ENCODE measurements at regions not wholly inside any gene's neighbourhood (a gene's known extent, or its start where the extent isn't known, plus 50 kb on each side); places are given as distances from the start of the nearest gene placed in this dataset.

GRCh38 chr11:42596576-42597145 is 715.1 kb upstream of the API5 start:
- H3K27me3 ChIP-seq (ENCODE audit: control insufficient read depth in 1 of 2, insufficient read depth in 2 of 2, low read length in 2 of 2) = no peaks in the 10 kb centered on the region
- no TSS peak for BruUV-seq (replicated peaks)

GRCh38 chr11:42598341-42598740 is 713.5 kb upstream of the API5 start:
- ATAC-seq (no peak), DNase-seq (ENCODE audit: low spot score) (no peak), FAIRE-seq (no peak)
- BruUV-seq (replicated peaks) = no TSS peak
- Histone ChIP-seq H2AFZ (ENCODE audit: low read length) (no peak overlapping the region), H3K9ac (ENCODE audit: insufficient read depth, low read depth, low read length) (no peak overlapping the region), H3K36me3 (replicated peaks in 1 of 2; ENCODE audit: control insufficient read depth in 1 of 2, insufficient read depth in 2 of 2, low read length in 2 of 2) (no peaks in the 10 kb centered on the region), H3K79me2 (ENCODE audit: insufficient read depth, low read length) (no peaks in the 10 kb centered on the region), H3K4me3 (replicated peaks in 1 of 3; ENCODE audit: insufficient read depth in 1 of 3, low read depth in 2 of 3, low read length in 3 of 3) (no peak overlapping the region), H3K27ac (ENCODE audit: extremely low read length, insufficient read depth, low read length) (no peak overlapping the region), H3K4me1 (ENCODE audit: insufficient read depth, low read length) (no peaks in the 10 kb centered on the region), H3K4me2 (ENCODE audit: low read depth, low read length) (no peak overlapping the region), H3K9me3 (ENCODE audit: low read length) (no peaks in the 10 kb centered on the region), H4K20me1 (ENCODE audit: insufficient read depth, low read length) (no peaks in the 10 kb centered on the region), H3K27me3 (ENCODE audit: control insufficient read depth in 1 of 2, insufficient read depth in 2 of 2, low read length in 2 of 2) (no peaks in the 10 kb centered on the region)
- ChIA-PET POLR2A (no interaction called here), CTCF (ENCODE audit: low intra/inter-chr PET ratio, low total read pairs) (no interaction called here)
- 0% methylated on average over 3 of the region's 3 CpGs for WGBS (ENCODE audit: low lambda C conversion rate)
- TF ChIP-seq ETV5 (CRISPR knock-in tag; IDR thresholded peaks at IDR 0.05; ENCODE audit: borderline replicate concordance) (no peak), ETS1 (CRISPR knock-in tag; IDR thresholded peaks at IDR 0.05) (no peak)
- in situ Hi-C loops (cut with HindIII; ENCODE audit: extremely low pct_ligation_motif_present, low pct_unique_long_range_greater_than_20kb) = no loop called here
- intact Hi-C loops (cut with micrococcal nuclease; ENCODE audit: unreplicated experiment) = no loop called here

More at GRCh38 chr11:42596576-42597145, 715.1 kb upstream of the API5 start:
- no peaks in the 10 kb centered on the region for H3K36me3 ChIP-seq (replicated peaks in 1 of 2; ENCODE audit: control insufficient read depth in 1 of 2, insufficient read depth in 2 of 2, low read length in 2 of 2)
- H3K9me3 ChIP-seq (ENCODE audit: low read length) = no peaks in the 10 kb centered on the region
- H3K9ac ChIP-seq (ENCODE audit: insufficient read depth, low read depth, low read length) = no peak overlapping the region
- TF ChIP-seq ZNF253 (CRISPR knock-in tag; IDR thresholded peaks at IDR 0.05; ENCODE audit: borderline replicate concordance) (no peak), SCMH1 (CRISPR knock-in tag; IDR thresholded peaks at IDR 0.05; ENCODE audit: borderline replicate concordance) (no peak)
- no peak overlapping the region for H3K4me2 ChIP-seq (ENCODE audit: low read depth, low read length)
- in situ Hi-C loops (cut with HindIII; ENCODE audit: extremely low pct_ligation_motif_present, low pct_unique_long_range_greater_than_20kb) (no loop called here), intact Hi-C loops (cut with micrococcal nuclease; ENCODE audit: unreplicated experiment) (no loop called here)
- DNase-seq (ENCODE audit: low spot score) (no peak), ATAC-seq (no peak), FAIRE-seq (no peak)
- no peaks in the 10 kb centered on the region for H3K79me2 ChIP-seq (ENCODE audit: insufficient read depth, low read length)
- H3K4me1 ChIP-seq (ENCODE audit: insufficient read depth, low read length) = no peaks in the 10 kb centered on the region
- no peak overlapping the region for H3K27ac ChIP-seq (ENCODE audit: extremely low read length, insufficient read depth, low read length)
- WGBS (ENCODE audit: low lambda C conversion rate) = 15% methylated on average over 7 of the region's 7 CpGs
- POLR2A ChIA-PET = no interaction called here
- H2AFZ ChIP-seq (ENCODE audit: low read length) = no peak overlapping the region
- no peak overlapping the region for H3K4me3 ChIP-seq (replicated peaks in 1 of 3; ENCODE audit: insufficient read depth in 1 of 3, low read depth in 2 of 3, low read length in 3 of 3)
- CTCF ChIA-PET (ENCODE audit: low intra/inter-chr PET ratio, low total read pairs) = no interaction called here
- no peaks in the 10 kb centered on the region for H4K20me1 ChIP-seq (ENCODE audit: insufficient read depth, low read length)
